GM18508 (cell line): ENCODE measurements at regions not wholly inside any gene's neighbourhood (a gene's known extent, or its start where the extent isn't known, plus 50 kb on each side); places are given as distances from the start of the nearest gene placed in this dataset.
"Not testable (repeated sequence)": the region's sequence is repeated elsewhere in the genome, so short reads cannot be mapped to it uniquely, and the experiment has no call there.

ENCODE experiments used
- ATAC-seq: cut with Tn5 transposase; IDR thresholded peaks from one replicate; pipeline ENCODE4 v1.9.1; 2021; ENCODE audit warnings: moderate number of reproducible peaks; ENCODE audit not compliant: insufficient read depth, unreplicated experiment

GRCh38 chr3:20537234-20537633 lies 351.2 kb upstream of the SGO1 start:
- no peak for ATAC-seq

DNA sequence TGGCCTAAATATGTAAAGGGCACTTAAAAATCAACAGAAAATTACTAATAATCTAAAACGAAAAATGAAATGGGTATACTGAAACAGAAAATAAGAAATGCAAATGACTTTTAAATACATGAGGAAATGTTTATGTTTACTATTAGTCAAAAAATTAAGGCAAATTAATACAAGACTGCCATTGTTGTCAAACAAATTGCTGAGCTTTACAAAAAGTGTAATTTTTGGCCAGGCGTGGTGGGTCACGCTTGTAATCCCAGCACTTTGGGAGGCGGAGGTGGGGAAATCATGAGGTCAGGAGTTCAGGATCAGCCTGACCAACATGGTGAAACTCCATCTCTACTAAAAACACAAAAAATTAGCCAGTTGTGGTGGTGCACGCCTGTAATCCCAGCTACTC lies 343.9 kb upstream of the SGO1 start:
- no peak for ATAC-seq

GRCh38 chr3:20528180-20528770 lies 342.3 kb upstream of the SGO1 start:
- no peak for ATAC-seq

DNA sequence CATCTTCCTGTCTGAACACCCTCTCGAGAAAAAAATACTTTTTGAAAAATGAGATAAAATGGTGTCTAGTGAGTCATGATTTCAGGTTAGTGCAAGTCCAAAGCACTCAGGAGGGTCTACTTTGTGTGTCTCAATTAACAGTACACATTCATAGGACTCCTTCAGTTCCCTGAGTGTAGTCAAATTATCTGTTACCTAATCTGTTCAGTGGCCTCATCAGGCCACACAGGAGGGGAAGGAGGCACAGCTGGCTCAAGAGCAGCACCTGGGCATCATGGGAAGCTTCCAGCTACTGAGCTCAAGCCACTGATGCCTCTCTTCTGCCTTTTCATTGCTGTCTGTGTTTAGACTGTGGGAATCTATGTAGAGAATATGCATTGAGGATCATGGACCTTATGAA lies 341.4 kb upstream of the SGO1 start:
- ATAC-seq = no peak

DNA sequence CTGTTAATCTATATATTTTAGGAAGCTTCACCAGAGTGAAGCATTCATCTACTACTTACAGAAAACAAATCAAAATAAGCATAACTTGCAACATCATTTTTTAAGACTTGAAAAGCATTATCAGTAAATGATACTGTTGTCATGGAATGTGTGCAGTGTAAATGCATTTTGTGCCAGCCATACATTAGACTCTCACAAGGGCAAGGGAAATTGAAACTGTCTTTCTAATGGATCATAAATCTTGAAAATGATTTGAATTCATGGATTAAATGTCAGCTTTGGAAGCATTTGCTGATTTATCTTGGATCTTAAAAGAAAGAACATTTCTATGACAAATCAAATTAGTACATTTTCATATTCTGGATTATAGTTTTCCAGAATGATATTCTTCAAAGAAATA lies 338.3 kb upstream of the SGO1 start:
- ATAC-seq = no peak

- no peak for ATAC-seq
Observed at GRCh38 chr3:20523293-20523692, 337.3 kb upstream of the SGO1 start.

DNA sequence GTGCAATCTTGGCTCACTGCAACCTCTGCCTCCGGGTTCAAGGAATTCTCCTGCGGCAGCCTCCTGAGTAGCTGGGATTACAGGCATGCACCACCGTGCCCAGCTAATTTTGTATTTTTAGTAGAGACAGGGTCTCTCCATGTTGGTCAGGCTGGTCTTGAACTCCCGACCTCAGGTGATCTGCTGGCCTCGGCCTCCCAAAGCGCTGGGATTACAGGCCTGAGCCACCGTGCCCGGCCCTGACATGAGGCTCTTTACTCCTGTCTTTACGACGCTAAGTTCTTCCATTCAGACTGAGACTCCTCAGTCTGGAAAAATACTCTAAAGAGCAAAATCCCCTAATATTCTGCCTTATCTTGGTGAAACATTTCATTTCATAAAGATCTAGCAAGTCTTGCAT lies 331.3 kb upstream of the SGO1 start:
- ATAC-seq = not testable (repeated sequence)

DNA sequence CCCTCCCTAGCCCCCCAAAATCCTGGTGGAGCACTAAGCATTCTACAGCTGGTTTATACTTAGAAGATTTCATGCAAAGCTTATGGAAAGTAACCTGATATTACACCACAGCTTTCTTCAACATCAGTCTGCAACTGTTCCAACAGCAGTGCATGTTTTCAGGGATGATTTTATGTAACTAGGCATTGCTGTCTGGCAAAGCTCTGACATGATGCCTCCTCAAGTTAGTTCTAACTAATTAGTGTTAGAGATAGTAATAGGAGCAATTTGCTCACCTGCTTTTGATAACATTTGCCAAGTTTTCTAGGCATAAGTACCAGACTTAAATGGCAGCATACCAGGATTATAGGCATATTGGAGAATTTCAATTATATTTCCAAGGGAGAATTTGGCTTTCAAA lies 330.3 kb upstream of the SGO1 start:
- no peak for ATAC-seq

- ATAC-seq = no peak
Observed at GRCh38 chr3:20515834-20516233, 329.8 kb upstream of the SGO1 start.

DNA sequence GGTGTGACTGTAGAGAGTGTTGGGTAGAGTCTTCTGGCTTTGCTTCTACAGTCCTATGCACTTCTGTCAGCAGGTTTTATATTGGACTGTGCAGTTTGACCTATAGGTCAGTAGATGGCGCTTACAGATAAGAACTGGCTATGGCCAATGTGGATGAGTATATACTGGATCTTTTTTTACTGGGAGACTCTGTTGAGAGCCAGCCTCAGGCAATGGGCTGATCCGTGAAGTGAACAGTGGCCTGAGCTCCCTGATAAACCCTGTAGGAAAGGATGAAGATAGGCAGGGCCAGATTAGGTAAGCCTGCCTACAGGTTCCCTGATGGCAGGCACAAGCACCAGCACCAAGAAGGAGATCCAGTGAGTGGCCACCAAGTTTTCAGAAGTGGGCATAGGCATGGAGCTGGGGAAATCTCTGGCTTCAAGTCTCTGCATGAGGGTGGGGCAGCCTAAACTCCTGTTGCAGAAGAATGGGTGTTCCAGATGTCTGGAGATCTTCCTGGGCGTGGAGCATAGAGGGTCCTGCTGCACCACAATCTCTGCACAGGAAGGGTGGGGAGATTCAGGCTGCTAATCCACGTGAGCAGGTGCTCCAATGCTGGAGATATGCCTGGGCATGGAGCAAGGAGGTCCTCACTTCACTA lies 326.0 kb upstream of the SGO1 start:
- peak; percentile 94 for ATAC-seq

DNA sequence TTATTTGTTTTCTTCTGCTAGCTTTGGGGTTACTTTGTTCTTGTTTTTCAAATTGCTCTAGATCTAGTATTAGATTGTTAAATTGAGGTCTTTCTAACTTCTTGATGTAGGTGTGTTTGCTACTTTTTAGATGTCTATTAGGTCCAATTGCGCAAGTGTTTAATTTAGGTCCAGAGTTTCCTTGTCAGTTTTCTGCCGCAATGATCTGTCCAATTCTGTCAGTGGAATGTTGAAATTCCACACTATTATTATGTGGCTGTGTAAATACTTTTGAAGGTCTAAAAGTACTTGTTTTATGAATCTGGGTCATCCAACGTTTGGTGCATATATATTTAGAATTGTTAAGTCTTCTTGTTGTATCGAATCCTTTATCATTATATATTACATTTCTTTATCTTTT lies 324.4 kb upstream of the SGO1 start:
- no peak for ATAC-seq

DNA sequence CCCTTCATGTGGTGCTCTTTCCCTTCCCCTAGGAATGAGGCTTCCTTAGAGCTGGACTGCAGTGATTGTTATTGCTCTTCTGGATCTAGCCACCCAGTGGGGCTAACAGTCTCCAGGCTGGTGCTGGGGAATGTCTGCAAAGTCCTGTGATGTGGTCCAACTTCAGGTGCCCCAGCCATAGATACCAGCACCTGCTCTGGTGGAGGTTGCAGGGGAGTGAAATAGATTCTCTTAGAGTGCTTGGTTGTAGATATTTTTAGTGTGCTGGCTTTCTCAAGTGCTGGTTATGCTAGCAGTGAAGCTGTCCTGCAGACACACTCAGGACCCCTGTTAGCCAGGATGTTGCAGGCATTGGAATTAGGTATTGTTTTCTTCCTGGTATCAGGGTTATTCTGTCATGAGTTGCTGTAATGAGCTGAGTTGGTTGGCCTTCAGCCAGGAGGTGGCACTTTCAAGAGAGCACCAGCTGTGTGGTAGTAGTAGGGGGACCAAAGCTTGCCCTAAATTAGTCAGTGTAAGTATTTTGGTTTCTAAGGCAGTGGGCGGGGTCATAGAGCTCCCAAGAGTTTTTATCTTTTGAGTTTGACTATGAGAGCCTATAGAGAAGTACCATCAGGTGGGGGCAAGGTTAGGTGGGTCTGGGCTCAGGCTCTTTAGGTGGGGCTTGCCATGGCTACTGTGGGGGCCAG lies 317.5 kb upstream of the SGO1 start:
- ATAC-seq = no peak

GRCh38 chr3:20490996-20491395 lies 305.0 kb upstream of the SGO1 start:
- no peak for ATAC-seq

GRCh38 chr3:20488151-20488550 lies 302.1 kb upstream of the SGO1 start:
- no peak for ATAC-seq

DNA sequence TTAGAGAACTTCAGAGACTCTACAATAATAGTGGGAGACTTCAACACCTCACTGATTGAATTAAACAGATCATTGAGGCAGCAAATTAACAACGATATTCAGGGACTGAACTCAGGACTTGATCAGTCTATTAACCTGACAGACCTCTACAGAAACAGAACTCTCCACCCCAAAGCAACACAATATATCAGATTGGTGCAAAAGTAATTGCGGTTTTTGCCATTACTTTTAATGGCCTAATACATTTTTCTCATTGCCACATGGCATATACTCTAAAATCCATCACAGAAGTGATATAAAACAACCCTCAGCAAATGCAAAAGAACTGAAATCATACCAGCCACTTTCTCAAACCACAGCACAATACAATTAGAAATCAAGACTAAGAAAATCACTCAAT lies 298.1 kb upstream of the SGO1 start:
- ATAC-seq = no peak

DNA sequence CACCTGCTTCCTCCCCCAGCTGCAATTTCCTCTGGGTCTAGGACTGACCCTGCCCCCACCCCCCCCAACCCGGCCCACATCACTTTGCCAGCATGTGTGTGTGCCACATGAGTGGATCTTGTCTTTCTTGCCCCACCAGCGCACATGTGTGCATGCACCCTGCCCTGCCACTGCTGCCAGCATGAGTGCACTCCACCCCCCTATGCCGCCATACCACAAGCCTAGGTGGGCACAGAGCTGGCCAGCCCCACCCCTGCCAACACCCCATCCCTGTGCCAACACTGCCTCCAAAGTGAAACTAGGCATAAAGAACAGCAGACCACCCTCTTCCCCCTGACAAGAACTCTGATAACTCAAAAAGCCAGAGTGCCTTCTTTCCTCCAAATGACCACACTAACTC lies 296.3 kb upstream of the SGO1 start:
- no peak for ATAC-seq

GRCh38 chr3:20480786-20481365 lies 294.9 kb upstream of the SGO1 start:
- ATAC-seq = no peak

GRCh38 chr3:20478436-20478835 lies 292.4 kb upstream of the SGO1 start:
- no peak for ATAC-seq

- ATAC-seq = not testable (repeated sequence)
Observed at GRCh38 chr3:20464237-20464636, 278.2 kb upstream of the SGO1 start.

- no peak for ATAC-seq
Observed at GRCh38 chr3:20462723-20463122, 276.7 kb upstream of the SGO1 start.

DNA sequence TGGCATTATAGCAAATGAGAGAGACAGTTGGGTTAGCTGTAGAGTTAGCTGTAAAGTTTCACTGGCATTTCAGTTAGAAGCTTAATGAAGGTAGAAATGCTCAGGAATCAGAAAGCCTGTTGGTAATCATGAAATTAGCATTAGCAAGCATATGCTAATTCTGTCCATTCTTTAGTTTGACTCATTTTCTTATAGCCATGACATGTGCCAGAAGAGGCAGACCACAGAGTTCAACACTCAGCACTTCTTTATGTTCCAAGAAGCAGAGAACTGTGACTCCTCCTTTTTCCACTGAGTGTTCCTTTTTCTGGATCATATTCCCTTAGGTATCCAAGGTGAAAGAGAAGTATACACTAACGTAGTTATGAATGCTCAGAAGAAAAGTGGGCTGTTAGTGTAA lies 276.2 kb upstream of the SGO1 start:
- no peak for ATAC-seq
